Activated naive CD8-positive, alpha-beta T cell treated with anti-CD3 and anti-CD28 coated beads, Interleukin-2, amount 10 ng/mL, durations not matched to agents 7 days and 5 days (primary cell): ENCODE measurements at regions not wholly inside any gene's neighbourhood (a gene's known extent, or its start where the extent isn't known, plus 50 kb on each side); places are given as distances from the start of the nearest gene placed in this dataset.

ENCODE experiments used
- ATAC-seq: fragments of 150-1000 bp; cut with Tn5 transposase; one replicate; pipeline ENCODE4 v1.10.0; 2021; ENCODE audit warnings: low read depth, moderate library complexity
- POLR2A ChIA-PET: fragments of 350-600 bp; sonication (Branson Sonifier 250); formaldehyde crosslinking; loops from one replicate; lab custom pipeline; 2021; ENCODE audit warnings: antibody characterized with exemption; lab: Charles Lee
- DNase-seq: peaks from one replicate; pipeline ENCODE4 v3.0.0; 2021
- H3K27ac Mint-ChIP-seq: one replicate; pipeline ENCODE4 v1.8.0; 2022; ENCODE audit warnings: mild to moderate bottlenecking, mixed read lengths
- H3K27me3 Mint-ChIP-seq: one replicate; pipeline ENCODE4 v1.8.0; 2022; ENCODE audit warnings: mild to moderate bottlenecking, moderate library complexity, mixed read lengths
- H3K36me3 Mint-ChIP-seq: one replicate; pipeline ENCODE4 v1.8.0; 2021; ENCODE audit warnings: mild to moderate bottlenecking, mixed read lengths
- H3K4me1 Mint-ChIP-seq: one replicate; pipeline ENCODE4 v1.8.0; 2021; ENCODE audit warnings: mixed read lengths
- H3K4me3 Mint-ChIP-seq: one replicate; pipeline ENCODE4 v1.8.0; 2022; ENCODE audit warnings: mild to moderate bottlenecking, moderate library complexity, mixed read lengths
- H3K9me3 Mint-ChIP-seq: one replicate; pipeline ENCODE4 v1.8.0; 2021; ENCODE audit warnings: mixed read lengths

- Mint-ChIP-seq H3K27me3 (no peaks in the 10 kb centered on the region), H3K36me3 (no peaks in the 10 kb centered on the region), H3K9me3 (no peaks in the 10 kb centered on the region), H3K4me1 (no peaks in the 10 kb centered on the region), H3K4me3 (no peak overlapping the region), H3K27ac (no peak overlapping the region)
- DNase-seq (no peak), ATAC-seq (no peak)
- POLR2A ChIA-PET, result no interaction called here
Measured at GRCh38 chr19:31515931-31516330, 166.7 kb upstream of the TSHZ3 start.

- no peak for DNase-seq
- no peak overlapping the region for H3K4me3 Mint-ChIP-seq
- no peak for ATAC-seq
- no peaks in the 10 kb centered on the region for H3K27me3 Mint-ChIP-seq
- POLR2A ChIA-PET, result no interaction called here
- no peaks in the 10 kb centered on the region for H3K9me3 Mint-ChIP-seq
- no peaks in the 10 kb centered on the region for H3K4me1 Mint-ChIP-seq
- no peaks in the 10 kb centered on the region for H3K36me3 Mint-ChIP-seq
- H3K27ac Mint-ChIP-seq, result no peak overlapping the region
Measured at GRCh38 chr19:31516756-31517155, 167.5 kb upstream of the TSHZ3 start.

GRCh38 chr19:31517224-31518180 lies 168.3 kb upstream of the TSHZ3 start:
- no peak for DNase-seq
- Mint-ChIP-seq H3K27ac (no peak overlapping the region), H3K36me3 (no peaks in the 10 kb centered on the region), H3K9me3 (no peaks in the 10 kb centered on the region), H3K4me1 (no peaks in the 10 kb centered on the region), H3K27me3 (no peaks in the 10 kb centered on the region), H3K4me3 (no peak overlapping the region)
- no peak for ATAC-seq
- POLR2A ChIA-PET, result no interaction called here

GRCh38 chr19:31518216-31519020 lies 169.2 kb upstream of the TSHZ3 start:
- H3K36me3 Mint-ChIP-seq, result no peaks in the 10 kb centered on the region
- ATAC-seq (no peak), DNase-seq (no peak)
- no peaks in the 10 kb centered on the region for H3K27me3 Mint-ChIP-seq
- H3K27ac Mint-ChIP-seq, result no peak overlapping the region
- H3K4me3 Mint-ChIP-seq, result no peak overlapping the region
- H3K4me1 Mint-ChIP-seq, result no peaks in the 10 kb centered on the region
- POLR2A ChIA-PET, result no interaction called here
- H3K9me3 Mint-ChIP-seq, result no peaks in the 10 kb centered on the region

GRCh38 chr19:31519256-31519655 lies 170.0 kb upstream of the TSHZ3 start:
- POLR2A ChIA-PET, result no interaction called here
- Mint-ChIP-seq H3K27ac (no peak overlapping the region), H3K9me3 (no peaks in the 10 kb centered on the region), H3K4me1 (no peaks in the 10 kb centered on the region), H3K27me3 (no peaks in the 10 kb centered on the region), H3K36me3 (no peaks in the 10 kb centered on the region), H3K4me3 (no peak overlapping the region)
- ATAC-seq (no peak), DNase-seq (no peak)

- no peaks in the 10 kb centered on the region for H3K36me3 Mint-ChIP-seq
- H3K27me3 Mint-ChIP-seq, result no peaks in the 10 kb centered on the region
- POLR2A ChIA-PET, result no interaction called here
- no peak overlapping the region for H3K4me3 Mint-ChIP-seq
- no peak for DNase-seq
- H3K4me1 Mint-ChIP-seq, result no peaks in the 10 kb centered on the region
- no peak for ATAC-seq
- no peak overlapping the region for H3K27ac Mint-ChIP-seq
- H3K9me3 Mint-ChIP-seq, result no peaks in the 10 kb centered on the region
Measured at GRCh38 chr19:31519908-31520307, 170.7 kb upstream of the TSHZ3 start.

- no peak overlapping the region for H3K4me3 Mint-ChIP-seq
- no peaks in the 10 kb centered on the region for H3K36me3 Mint-ChIP-seq
- POLR2A ChIA-PET, result no interaction called here
- H3K27ac Mint-ChIP-seq, result no peak overlapping the region
- peaks cover 3% of the 10 kb centered on the region for H3K9me3 Mint-ChIP-seq
- ATAC-seq (no peak), DNase-seq (no peak)
- H3K27me3 Mint-ChIP-seq, result no peaks in the 10 kb centered on the region
- no peaks in the 10 kb centered on the region for H3K4me1 Mint-ChIP-seq
Measured at GRCh38 chr19:31520633-31521032, 171.4 kb upstream of the TSHZ3 start.

GRCh38 chr19:31525610-31526147 lies 176.4 kb upstream of the TSHZ3 start:
- H3K27ac Mint-ChIP-seq, result no peak overlapping the region
- POLR2A ChIA-PET, result no interaction called here
- no peaks in the 10 kb centered on the region for H3K27me3 Mint-ChIP-seq
- H3K9me3 Mint-ChIP-seq, result peaks cover 8% of the 10 kb centered on the region
- DNase-seq (no peak), ATAC-seq (no peak)
- H3K4me3 Mint-ChIP-seq, result no peak overlapping the region
- no peaks in the 10 kb centered on the region for H3K36me3 Mint-ChIP-seq
- no peaks in the 10 kb centered on the region for H3K4me1 Mint-ChIP-seq

GRCh38 chr19:31527443-31527842 lies 178.2 kb upstream of the TSHZ3 start:
- Mint-ChIP-seq H3K36me3 (no peaks in the 10 kb centered on the region), H3K9me3 (peaks cover 8% of the 10 kb centered on the region), H3K27me3 (no peaks in the 10 kb centered on the region), H3K4me3 (no peak overlapping the region), H3K27ac (no peak overlapping the region), H3K4me1 (no peaks in the 10 kb centered on the region)
- ATAC-seq (no peak), DNase-seq (no peak)
- POLR2A ChIA-PET, result no interaction called here

GRCh38 chr19:31528261-31528660 lies 179.0 kb upstream of the TSHZ3 start:
- H3K4me1 Mint-ChIP-seq, result no peaks in the 10 kb centered on the region
- DNase-seq (no peak), ATAC-seq (no peak)
- no peak overlapping the region for H3K4me3 Mint-ChIP-seq
- no peaks in the 10 kb centered on the region for H3K27me3 Mint-ChIP-seq
- H3K36me3 Mint-ChIP-seq, result no peaks in the 10 kb centered on the region
- H3K27ac Mint-ChIP-seq, result no peak overlapping the region
- POLR2A ChIA-PET, result no interaction called here
- peaks cover 8% of the 10 kb centered on the region for H3K9me3 Mint-ChIP-seq

GRCh38 chr19:31529121-31529520 lies 179.9 kb upstream of the TSHZ3 start:
- Mint-ChIP-seq H3K4me3 (no peak overlapping the region), H3K27ac (no peak overlapping the region), H3K9me3 (peaks cover 8% of the 10 kb centered on the region), H3K36me3 (no peaks in the 10 kb centered on the region), H3K4me1 (no peaks in the 10 kb centered on the region), H3K27me3 (no peaks in the 10 kb centered on the region)
- POLR2A ChIA-PET, result no interaction called here
- DNase-seq, result no peak
- no peak for ATAC-seq

GRCh38 chr19:31530781-31531180 lies 181.5 kb upstream of the TSHZ3 start:
- POLR2A ChIA-PET, result no interaction called here
- Mint-ChIP-seq H3K9me3 (peaks cover 5% of the 10 kb centered on the region), H3K4me3 (no peak overlapping the region), H3K4me1 (no peaks in the 10 kb centered on the region), H3K36me3 (no peaks in the 10 kb centered on the region), H3K27me3 (no peaks in the 10 kb centered on the region), H3K27ac (no peak overlapping the region)
- no peak for ATAC-seq
- DNase-seq, result no peak

GRCh38 chr19:31531326-31531725 lies 182.1 kb upstream of the TSHZ3 start:
- H3K36me3 Mint-ChIP-seq, result no peaks in the 10 kb centered on the region
- no peak overlapping the region for H3K27ac Mint-ChIP-seq
- H3K9me3 Mint-ChIP-seq, result peaks cover 3% of the 10 kb centered on the region
- H3K4me3 Mint-ChIP-seq, result no peak overlapping the region
- H3K4me1 Mint-ChIP-seq, result no peaks in the 10 kb centered on the region
- ATAC-seq (no peak), DNase-seq (no peak)
- POLR2A ChIA-PET, result no interaction called here
- no peaks in the 10 kb centered on the region for H3K27me3 Mint-ChIP-seq
